GM18505 (cell line): ENCODE measurements at regions not wholly inside any gene's neighbourhood (a gene's known extent, or its start where the extent isn't known, plus 50 kb on each side); places are given as distances from the start of the nearest gene placed in this dataset.

Experiments
- ATAC-seq: cut with Tn5 transposase; IDR thresholded peaks from one replicate; pipeline ENCODE4 v1.9.1; 2021; ENCODE audit not compliant: unreplicated experiment
- POLR2A ChIP-seq: IDR thresholded peaks from 4 replicates; pipeline ENCODE4 v1.6.1; 2011; ENCODE audit warnings: borderline replicate concordance; ENCODE audit not compliant: insufficient read depth, insufficient read length; ENCODE audit errors: extremely low read depth

- ATAC-seq = no peak
- no peak for TF ChIP-seq POLR2A
Measured at GRCh38 chr5:97832645-97833296, 649.7 kb upstream of the RIOK2 start.

- no peak for ATAC-seq
- TF ChIP-seq POLR2A = no peak
Measured at GRCh38 chr5:97834561-97834960, 651.5 kb upstream of the RIOK2 start.

GRCh38 chr5:97835112-97835511 lies 652.1 kb upstream of the RIOK2 start:
- ATAC-seq = no peak
- no peak for TF ChIP-seq POLR2A

GRCh38 chr5:97836816-97837215 lies 653.8 kb upstream of the RIOK2 start:
- TF ChIP-seq POLR2A = no peak
- ATAC-seq = no peak

GRCh38 chr5:97838214-97838613 lies 655.2 kb upstream of the RIOK2 start:
- peak; percentile 96 for ATAC-seq
- TF ChIP-seq POLR2A = no peak

GRCh38 chr5:97839341-97840086 lies 656.5 kb upstream of the RIOK2 start:
- ATAC-seq = no peak

GRCh38 chr5:97840643-97841042 lies 657.6 kb upstream of the RIOK2 start:
- ATAC-seq = no peak
- no peak for TF ChIP-seq POLR2A

More at GRCh38 chr5:97839341-97840086, 656.5 kb upstream of the RIOK2 start:
- no peak for TF ChIP-seq POLR2A

- TF ChIP-seq POLR2A = no peak
- ATAC-seq = no peak
Measured at GRCh38 chr5:97842687-97843086, 659.6 kb upstream of the RIOK2 start.

GRCh38 chr5:97844797-97845196 lies 661.8 kb upstream of the RIOK2 start:
- ATAC-seq = no peak
- TF ChIP-seq POLR2A = no peak

GRCh38 chr5:97846643-97847042 lies 663.6 kb upstream of the RIOK2 start:
- ATAC-seq = no peak

GRCh38 chr5:97847920-97848631 lies 665.0 kb upstream of the RIOK2 start:
- no peak for TF ChIP-seq POLR2A
- no peak for ATAC-seq

More at GRCh38 chr5:97846643-97847042, 663.6 kb upstream of the RIOK2 start:
- TF ChIP-seq POLR2A = no peak

- TF ChIP-seq POLR2A = no peak
- ATAC-seq = no peak
Measured at GRCh38 chr5:97851036-97851435, 668.0 kb upstream of the RIOK2 start.

- no peak for ATAC-seq
- no peak for TF ChIP-seq POLR2A
Measured at GRCh38 chr5:97854871-97855762, 672.1 kb upstream of the RIOK2 start.
